ENCODE measurements at regions not wholly inside any gene's neighbourhood (a gene's known extent, or its start where the extent isn't known, plus 50 kb on each side); places are given as distances from the start of the nearest gene placed in this dataset.

DNA sequence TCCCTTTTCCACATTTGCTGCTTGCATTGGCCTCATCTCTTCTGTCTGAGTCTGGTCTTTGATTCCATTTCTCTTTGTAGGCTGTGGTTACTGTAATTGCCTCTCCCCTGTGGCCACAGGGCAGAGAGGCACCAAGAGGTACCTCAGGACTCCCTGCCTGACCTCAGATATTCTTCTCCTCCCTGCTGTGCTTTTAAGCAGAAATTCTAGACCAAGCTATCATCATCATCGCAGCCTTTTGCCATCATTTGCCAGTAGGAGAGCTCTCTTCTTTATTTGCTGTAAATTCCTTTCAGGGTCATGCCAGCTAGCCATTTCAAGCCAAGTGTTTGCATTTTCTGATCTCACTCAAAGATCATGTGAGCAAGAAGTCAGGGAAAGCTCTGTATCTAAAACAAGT is 369.6 kb downstream of the ICE1 start:
- Histone ChIP-seq H3K27me3 (ENCODE audit: control insufficient read depth, low read length) (no peaks in the 10 kb centered on the region), H3K27ac (ENCODE audit: low read depth, low read length) (no peak overlapping the region)

DNA sequence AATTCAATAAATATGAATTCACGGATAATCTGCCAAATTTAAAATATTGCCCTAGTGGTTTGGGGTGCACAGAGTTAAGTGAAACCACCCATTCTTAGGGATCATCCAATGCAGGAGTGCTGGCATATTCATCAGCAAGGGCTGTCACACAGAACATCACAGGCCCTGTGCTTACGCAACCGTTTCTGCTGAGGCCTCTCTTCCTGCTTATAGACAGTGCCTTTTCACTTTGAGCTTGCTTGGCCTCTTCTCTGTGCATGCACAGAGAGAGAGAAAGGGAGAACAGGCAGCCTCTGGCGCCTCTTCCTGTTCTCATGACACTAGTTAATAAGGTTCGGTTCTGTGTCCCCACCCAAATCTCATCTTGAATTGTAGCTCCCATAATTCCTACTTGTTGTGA is 366.3 kb downstream of the ICE1 start:
- Histone ChIP-seq H3K36me3 (ENCODE audit: control insufficient read depth, low read length) (no peaks in the 10 kb centered on the region), H3K4me3 (ENCODE audit: low read length) (no peak overlapping the region), H3K4me1 (ENCODE audit: control insufficient read depth, low read length) (no peaks in the 10 kb centered on the region), H3K79me2 (ENCODE audit: control insufficient read depth, low read length) (no peaks in the 10 kb centered on the region), H3F3A (ENCODE audit: control insufficient read depth, insufficient read depth) (no peaks in the 10 kb centered on the region), H3K9me3 (ENCODE audit: control insufficient read depth, insufficient read depth, low read length) (no peaks in the 10 kb centered on the region), H3K9me2 (replicated peaks; ENCODE audit: control insufficient read depth, low read length) (no peaks in the 10 kb centered on the region), H3K4me2 (ENCODE audit: low read length) (no peak overlapping the region), H4K20me1 (ENCODE audit: control insufficient read depth, insufficient read depth, low read depth, low read length) (no peaks in the 10 kb centered on the region), H3K27ac (ENCODE audit: low read depth, low read length) (no peak overlapping the region), H3K27me3 (ENCODE audit: control insufficient read depth, low read length) (no peaks in the 10 kb centered on the region)
- TF ChIP-seq, protein P1, sequence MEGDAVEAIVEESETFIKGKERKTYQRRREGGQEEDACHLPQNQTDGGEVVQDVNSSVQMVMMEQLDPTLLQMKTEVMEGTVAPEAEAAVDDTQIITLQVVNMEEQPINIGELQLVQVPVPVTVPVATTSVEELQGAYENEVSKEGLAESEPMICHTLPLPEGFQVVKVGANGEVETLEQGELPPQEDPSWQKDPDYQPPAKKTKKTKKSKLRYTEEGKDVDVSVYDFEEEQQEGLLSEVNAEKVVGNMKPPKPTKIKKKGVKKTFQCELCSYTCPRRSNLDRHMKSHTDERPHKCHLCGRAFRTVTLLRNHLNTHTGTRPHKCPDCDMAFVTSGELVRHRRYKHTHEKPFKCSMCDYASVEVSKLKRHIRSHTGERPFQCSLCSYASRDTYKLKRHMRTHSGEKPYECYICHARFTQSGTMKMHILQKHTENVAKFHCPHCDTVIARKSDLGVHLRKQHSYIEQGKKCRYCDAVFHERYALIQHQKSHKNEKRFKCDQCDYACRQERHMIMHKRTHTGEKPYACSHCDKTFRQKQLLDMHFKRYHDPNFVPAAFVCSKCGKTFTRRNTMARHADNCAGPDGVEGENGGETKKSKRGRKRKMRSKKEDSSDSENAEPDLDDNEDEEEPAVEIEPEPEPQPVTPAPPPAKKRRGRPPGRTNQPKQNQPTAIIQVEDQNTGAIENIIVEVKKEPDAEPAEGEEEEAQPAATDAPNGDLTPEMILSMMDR (IDR thresholded peaks at IDR 0.05; ENCODE audit: low read depth, low read length, poor library complexity, severe bottlenecking): no peak
- TF ChIP-seq EZH2phosphoT487 (IDR thresholded peaks at IDR 0.05; ENCODE audit: borderline replicate concordance, low read length): no peak

More for the DNA sequence above, 369.6 kb downstream of the ICE1 start:
- no peaks in the 10 kb centered on the region for H3K36me3 ChIP-seq (ENCODE audit: control insufficient read depth, low read length)
- no peaks in the 10 kb centered on the region for H4K20me1 ChIP-seq (ENCODE audit: control insufficient read depth, insufficient read depth, low read depth, low read length)
- no peak overlapping the region for H3K4me2 ChIP-seq (ENCODE audit: low read length)
- no peak for TF ChIP-seq EZH2phosphoT487 (IDR thresholded peaks at IDR 0.05; ENCODE audit: borderline replicate concordance, low read length)
- TF ChIP-seq, protein P1 (IDR thresholded peaks at IDR 0.05; ENCODE audit: low read depth, low read length, poor library complexity, severe bottlenecking): no peak
- H3K9me3 ChIP-seq (ENCODE audit: control insufficient read depth, insufficient read depth, low read length): no peaks in the 10 kb centered on the region
- no peak overlapping the region for H3K4me3 ChIP-seq (ENCODE audit: low read length)
- no peaks in the 10 kb centered on the region for H3K4me1 ChIP-seq (ENCODE audit: control insufficient read depth, low read length)
- no peaks in the 10 kb centered on the region for H3K79me2 ChIP-seq (ENCODE audit: control insufficient read depth, low read length)
- H3F3A ChIP-seq (ENCODE audit: control insufficient read depth, insufficient read depth): no peaks in the 10 kb centered on the region
- no peaks in the 10 kb centered on the region for H3K9me2 ChIP-seq (replicated peaks; ENCODE audit: control insufficient read depth, low read length)

DNA sequence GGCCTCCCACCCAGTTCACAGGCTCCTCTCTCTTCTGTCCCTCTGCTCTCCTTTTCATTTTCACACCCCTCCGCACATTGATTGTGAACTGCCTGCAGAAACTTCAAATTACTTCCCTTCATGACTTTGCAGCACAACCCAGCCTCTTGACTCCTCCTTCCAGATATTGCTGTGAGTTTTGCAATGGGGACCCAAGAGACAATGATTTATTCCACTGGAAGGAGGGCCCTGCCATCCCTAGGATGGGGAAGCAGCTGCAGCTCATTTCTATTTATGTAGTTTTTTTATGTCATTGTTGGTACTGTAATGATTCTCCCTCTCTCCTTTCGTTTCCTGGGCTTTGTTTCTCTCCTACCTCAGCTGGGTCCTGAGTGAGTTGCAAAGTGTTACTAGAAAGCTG is 364.9 kb downstream of the ICE1 start:
- no peak overlapping the region for H3K27ac ChIP-seq (ENCODE audit: low read depth, low read length)
- no peaks in the 10 kb centered on the region for H4K20me1 ChIP-seq (ENCODE audit: control insufficient read depth, insufficient read depth, low read depth, low read length)
- H3K27me3 ChIP-seq (ENCODE audit: control insufficient read depth, low read length): no peaks in the 10 kb centered on the region
- no peaks in the 10 kb centered on the region for H3K4me1 ChIP-seq (ENCODE audit: control insufficient read depth, low read length)
- H3K4me3 ChIP-seq (ENCODE audit: low read length): no peak overlapping the region
- H3F3A ChIP-seq (ENCODE audit: control insufficient read depth, insufficient read depth): no peaks in the 10 kb centered on the region
- H3K36me3 ChIP-seq (ENCODE audit: control insufficient read depth, low read length): no peaks in the 10 kb centered on the region
- TF ChIP-seq, protein P1 (IDR thresholded peaks at IDR 0.05; ENCODE audit: low read depth, low read length, poor library complexity, severe bottlenecking): no peak
- TF ChIP-seq EZH2phosphoT487 (IDR thresholded peaks at IDR 0.05; ENCODE audit: borderline replicate concordance, low read length): no peak
- no peak overlapping the region for H3K4me2 ChIP-seq (ENCODE audit: low read length)
- no peaks in the 10 kb centered on the region for H3K9me2 ChIP-seq (replicated peaks; ENCODE audit: control insufficient read depth, low read length)
- H3K79me2 ChIP-seq (ENCODE audit: control insufficient read depth, low read length): no peaks in the 10 kb centered on the region
- no peaks in the 10 kb centered on the region for H3K9me3 ChIP-seq (ENCODE audit: control insufficient read depth, insufficient read depth, low read length)

DNA sequence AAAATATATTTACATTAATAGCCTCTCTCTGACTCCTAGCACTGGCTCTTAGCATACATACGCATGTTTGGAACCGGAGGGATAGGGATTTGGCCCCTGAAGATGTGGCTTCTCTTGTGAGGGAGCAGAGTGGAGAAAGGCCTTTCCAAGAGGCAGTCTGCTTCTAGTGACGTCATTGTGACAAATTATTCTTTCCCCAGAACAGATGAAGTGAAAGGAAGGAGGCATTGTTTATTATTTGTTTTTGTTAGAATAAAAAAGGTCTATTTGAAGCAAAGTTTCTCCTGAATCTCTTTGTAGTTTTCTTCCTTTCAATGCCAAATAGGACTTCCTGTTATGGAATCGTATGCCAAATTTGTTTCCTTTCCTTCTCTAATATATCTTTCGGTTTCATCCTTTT is 361.6 kb downstream of the ICE1 start:
- H3K4me2 ChIP-seq (ENCODE audit: low read length): no peak overlapping the region
- H3K27ac ChIP-seq (ENCODE audit: low read depth, low read length): no peak overlapping the region
- H3F3A ChIP-seq (ENCODE audit: control insufficient read depth, insufficient read depth): no peaks in the 10 kb centered on the region
- no peaks in the 10 kb centered on the region for H3K36me3 ChIP-seq (ENCODE audit: control insufficient read depth, low read length)
- no peak overlapping the region for H3K4me3 ChIP-seq (ENCODE audit: low read length)
- no peaks in the 10 kb centered on the region for H3K79me2 ChIP-seq (ENCODE audit: control insufficient read depth, low read length)
- H3K9me2 ChIP-seq (replicated peaks; ENCODE audit: control insufficient read depth, low read length): no peaks in the 10 kb centered on the region
- H3K9me3 ChIP-seq (ENCODE audit: control insufficient read depth, insufficient read depth, low read length): no peaks in the 10 kb centered on the region
- H3K4me1 ChIP-seq (ENCODE audit: control insufficient read depth, low read length): no peaks in the 10 kb centered on the region
- TF ChIP-seq, protein P1 (IDR thresholded peaks at IDR 0.05; ENCODE audit: low read depth, low read length, poor library complexity, severe bottlenecking): no peak
- no peaks in the 10 kb centered on the region for H3K27me3 ChIP-seq (ENCODE audit: control insufficient read depth, low read length)
- H4K20me1 ChIP-seq (ENCODE audit: control insufficient read depth, insufficient read depth, low read depth, low read length): no peaks in the 10 kb centered on the region

Data from DOHH2 (cell line).